ENCODE measurements at regions not wholly inside any gene's neighbourhood (a gene's known extent, or its start where the extent isn't known, plus 50 kb on each side); places are given as distances from the start of the nearest gene placed in this dataset.

DNA sequence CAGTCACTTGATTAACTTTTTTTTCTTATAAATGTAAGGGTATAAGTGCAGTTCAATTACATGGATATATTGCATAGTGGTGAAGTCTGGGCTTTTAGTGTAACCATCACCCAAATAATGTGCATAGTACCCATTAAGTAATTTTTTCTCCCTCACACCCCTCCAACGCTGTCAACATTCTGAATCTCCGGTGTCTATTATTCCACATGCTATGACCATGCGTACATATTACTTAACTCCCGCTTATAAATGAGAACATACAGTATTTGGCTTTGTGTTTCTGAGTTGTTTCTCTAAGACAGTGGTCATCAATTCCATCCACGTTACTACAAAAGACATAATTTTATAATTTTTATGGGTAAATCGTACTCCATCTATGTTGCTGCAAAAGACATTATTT, 1191.1 kb downstream of the NCAM2 start:
- TF ChIP-seq POLR2A (IDR thresholded peaks at IDR 0.05; ENCODE audit: low read length) (no peak), JUN (IDR thresholded peaks at IDR 0.05) (no peak), EP300 (IDR thresholded peaks at IDR 0.05) (no peak), MYC (IDR thresholded peaks at IDR 0.05; ENCODE audit: borderline replicate concordance, low read length) (no peak), ZNF302 (CRISPR knock-in tag; IDR thresholded peaks at IDR 0.05) (no peak), RFX5 (IDR thresholded peaks at IDR 0.05) (no peak), CHD4 (IDR thresholded peaks at IDR 0.05; ENCODE audit: borderline replicate concordance) (no peak)
- TF ChIP-seq, protein P1, sequence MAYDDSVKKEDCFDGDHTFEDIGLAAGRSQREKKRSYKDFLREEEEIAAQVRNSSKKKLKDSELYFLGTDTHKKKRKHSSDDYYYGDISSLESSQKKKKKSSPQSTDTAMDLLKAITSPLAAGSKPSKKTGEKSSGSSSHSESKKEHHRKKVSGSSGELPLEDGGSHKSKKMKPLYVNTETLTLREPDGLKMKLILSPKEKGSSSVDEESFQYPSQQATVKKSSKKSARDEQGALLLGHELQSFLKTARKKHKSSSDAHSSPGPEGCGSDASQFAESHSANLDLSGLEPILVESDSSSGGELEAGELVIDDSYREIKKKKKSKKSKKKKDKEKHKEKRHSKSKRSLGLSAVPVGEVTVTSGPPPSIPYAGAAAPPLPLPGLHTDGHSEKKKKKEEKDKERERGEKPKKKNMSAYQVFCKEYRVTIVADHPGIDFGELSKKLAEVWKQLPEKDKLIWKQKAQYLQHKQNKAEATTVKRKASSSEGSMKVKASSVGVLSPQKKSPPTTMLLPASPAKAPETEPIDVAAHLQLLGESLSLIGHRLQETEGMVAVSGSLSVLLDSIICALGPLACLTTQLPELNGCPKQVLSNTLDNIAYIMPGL (CRISPR knock-in tag; IDR thresholded peaks at IDR 0.05; ENCODE audit: borderline replicate concordance): no peak
- TF ChIP-seq, protein P2, sequence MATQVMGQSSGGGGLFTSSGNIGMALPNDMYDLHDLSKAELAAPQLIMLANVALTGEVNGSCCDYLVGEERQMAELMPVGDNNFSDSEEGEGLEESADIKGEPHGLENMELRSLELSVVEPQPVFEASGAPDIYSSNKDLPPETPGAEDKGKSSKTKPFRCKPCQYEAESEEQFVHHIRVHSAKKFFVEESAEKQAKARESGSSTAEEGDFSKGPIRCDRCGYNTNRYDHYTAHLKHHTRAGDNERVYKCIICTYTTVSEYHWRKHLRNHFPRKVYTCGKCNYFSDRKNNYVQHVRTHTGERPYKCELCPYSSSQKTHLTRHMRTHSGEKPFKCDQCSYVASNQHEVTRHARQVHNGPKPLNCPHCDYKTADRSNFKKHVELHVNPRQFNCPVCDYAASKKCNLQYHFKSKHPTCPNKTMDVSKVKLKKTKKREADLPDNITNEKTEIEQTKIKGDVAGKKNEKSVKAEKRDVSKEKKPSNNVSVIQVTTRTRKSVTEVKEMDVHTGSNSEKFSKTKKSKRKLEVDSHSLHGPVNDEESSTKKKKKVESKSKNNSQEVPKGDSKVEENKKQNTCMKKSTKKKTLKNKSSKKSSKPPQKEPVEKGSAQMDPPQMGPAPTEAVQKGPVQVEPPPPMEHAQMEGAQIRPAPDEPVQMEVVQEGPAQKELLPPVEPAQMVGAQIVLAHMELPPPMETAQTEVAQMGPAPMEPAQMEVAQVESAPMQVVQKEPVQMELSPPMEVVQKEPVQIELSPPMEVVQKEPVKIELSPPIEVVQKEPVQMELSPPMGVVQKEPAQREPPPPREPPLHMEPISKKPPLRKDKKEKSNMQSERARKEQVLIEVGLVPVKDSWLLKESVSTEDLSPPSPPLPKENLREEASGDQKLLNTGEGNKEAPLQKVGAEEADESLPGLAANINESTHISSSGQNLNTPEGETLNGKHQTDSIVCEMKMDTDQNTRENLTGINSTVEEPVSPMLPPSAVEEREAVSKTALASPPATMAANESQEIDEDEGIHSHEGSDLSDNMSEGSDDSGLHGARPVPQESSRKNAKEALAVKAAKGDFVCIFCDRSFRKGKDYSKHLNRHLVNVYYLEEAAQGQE (IDR thresholded peaks at IDR 0.05): no peak
- TF ChIP-seq, protein P3, sequence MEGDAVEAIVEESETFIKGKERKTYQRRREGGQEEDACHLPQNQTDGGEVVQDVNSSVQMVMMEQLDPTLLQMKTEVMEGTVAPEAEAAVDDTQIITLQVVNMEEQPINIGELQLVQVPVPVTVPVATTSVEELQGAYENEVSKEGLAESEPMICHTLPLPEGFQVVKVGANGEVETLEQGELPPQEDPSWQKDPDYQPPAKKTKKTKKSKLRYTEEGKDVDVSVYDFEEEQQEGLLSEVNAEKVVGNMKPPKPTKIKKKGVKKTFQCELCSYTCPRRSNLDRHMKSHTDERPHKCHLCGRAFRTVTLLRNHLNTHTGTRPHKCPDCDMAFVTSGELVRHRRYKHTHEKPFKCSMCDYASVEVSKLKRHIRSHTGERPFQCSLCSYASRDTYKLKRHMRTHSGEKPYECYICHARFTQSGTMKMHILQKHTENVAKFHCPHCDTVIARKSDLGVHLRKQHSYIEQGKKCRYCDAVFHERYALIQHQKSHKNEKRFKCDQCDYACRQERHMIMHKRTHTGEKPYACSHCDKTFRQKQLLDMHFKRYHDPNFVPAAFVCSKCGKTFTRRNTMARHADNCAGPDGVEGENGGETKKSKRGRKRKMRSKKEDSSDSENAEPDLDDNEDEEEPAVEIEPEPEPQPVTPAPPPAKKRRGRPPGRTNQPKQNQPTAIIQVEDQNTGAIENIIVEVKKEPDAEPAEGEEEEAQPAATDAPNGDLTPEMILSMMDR (IDR thresholded peaks at IDR 0.05): no peak
